T-helper 1 cell treated with Interleukin-12 subunit alpha and Interleukin-12 subunit beta and Interleukin-4 antibody, amounts not matched to agents 30 μg/mL and 1 μg/mL, for 36 hours (primary cell): ENCODE measurements at regions not wholly inside any gene's neighbourhood (a gene's known extent, or its start where the extent isn't known, plus 50 kb on each side); places are given as distances from the start of the nearest gene placed in this dataset.

ENCODE experiments used
- H3K27ac Mint-ChIP-seq: one replicate; pipeline ENCODE4 v1.8.0; 2021; ENCODE audit warnings: mild to moderate bottlenecking, mixed read lengths
- H3K27me3 Mint-ChIP-seq: one replicate; pipeline ENCODE4 v1.8.0; 2021; ENCODE audit warnings: low read depth, mixed read lengths
- H3K36me3 Mint-ChIP-seq: one replicate; pipeline ENCODE4 v1.8.0; 2021; ENCODE audit warnings: low read depth, mixed read lengths
- H3K4me1 Mint-ChIP-seq: one replicate; pipeline ENCODE4 v1.8.0; 2021; ENCODE audit warnings: low read depth, mixed read lengths
- H3K4me3 Mint-ChIP-seq: one replicate; pipeline ENCODE4 v1.8.0; 2021; ENCODE audit warnings: mild to moderate bottlenecking, moderate library complexity, mixed read lengths
- H3K9me3 Mint-ChIP-seq: one replicate; pipeline ENCODE4 v1.8.0; 2021; ENCODE audit warnings: mixed read lengths

GRCh38 chr9:81096625-81097024 is 592.7 kb downstream of the TLE1 start:
- H3K9me3 Mint-ChIP-seq, result peaks cover 19% of the 10 kb centered on the region
- H3K4me1 Mint-ChIP-seq, result no peaks in the 10 kb centered on the region
- no peaks in the 10 kb centered on the region for H3K36me3 Mint-ChIP-seq
- no peak overlapping the region for H3K4me3 Mint-ChIP-seq
- H3K27me3 Mint-ChIP-seq, result no peaks in the 10 kb centered on the region
- no peak overlapping the region for H3K27ac Mint-ChIP-seq

GRCh38 chr9:81092057-81092456 is 597.3 kb downstream of the TLE1 start:
- Mint-ChIP-seq H3K27me3 (no peaks in the 10 kb centered on the region), H3K27ac (no peak overlapping the region), H3K4me1 (no peaks in the 10 kb centered on the region), H3K36me3 (no peaks in the 10 kb centered on the region), H3K4me3 (no peak overlapping the region), H3K9me3 (peaks cover 7% of the 10 kb centered on the region)

GRCh38 chr9:81088341-81088740 is 601.0 kb downstream of the TLE1 start:
- H3K27ac Mint-ChIP-seq, result no peak overlapping the region
- no peaks in the 10 kb centered on the region for H3K36me3 Mint-ChIP-seq
- H3K4me3 Mint-ChIP-seq, result no peak overlapping the region
- peaks cover 7% of the 10 kb centered on the region for H3K9me3 Mint-ChIP-seq
- H3K27me3 Mint-ChIP-seq, result no peaks in the 10 kb centered on the region
- H3K4me1 Mint-ChIP-seq, result no peaks in the 10 kb centered on the region

GRCh38 chr9:81086416-81086815 is 602.9 kb downstream of the TLE1 start:
- H3K4me3 Mint-ChIP-seq, result no peak overlapping the region
- no peaks in the 10 kb centered on the region for H3K27me3 Mint-ChIP-seq
- H3K4me1 Mint-ChIP-seq, result no peaks in the 10 kb centered on the region
- H3K9me3 Mint-ChIP-seq, result no peaks in the 10 kb centered on the region
- no peak overlapping the region for H3K27ac Mint-ChIP-seq
- H3K36me3 Mint-ChIP-seq, result no peaks in the 10 kb centered on the region

GRCh38 chr9:81083854-81084512 is 605.4 kb downstream of the TLE1 start:
- no peaks in the 10 kb centered on the region for H3K36me3 Mint-ChIP-seq
- H3K27me3 Mint-ChIP-seq, result no peaks in the 10 kb centered on the region
- no peaks in the 10 kb centered on the region for H3K4me1 Mint-ChIP-seq
- H3K27ac Mint-ChIP-seq, result no peak overlapping the region
- H3K9me3 Mint-ChIP-seq, result peaks cover 2% of the 10 kb centered on the region
- H3K4me3 Mint-ChIP-seq, result no peak overlapping the region

GRCh38 chr9:81083067-81083466 is 606.3 kb downstream of the TLE1 start:
- no peaks in the 10 kb centered on the region for H3K4me1 Mint-ChIP-seq
- no peaks in the 10 kb centered on the region for H3K36me3 Mint-ChIP-seq
- peaks cover 4% of the 10 kb centered on the region for H3K9me3 Mint-ChIP-seq
- no peak overlapping the region for H3K27ac Mint-ChIP-seq
- H3K4me3 Mint-ChIP-seq, result no peak overlapping the region
- H3K27me3 Mint-ChIP-seq, result no peaks in the 10 kb centered on the region

GRCh38 chr9:81082221-81082620 is 607.1 kb downstream of the TLE1 start:
- H3K4me1 Mint-ChIP-seq, result no peaks in the 10 kb centered on the region
- H3K27me3 Mint-ChIP-seq, result no peaks in the 10 kb centered on the region
- no peak overlapping the region for H3K4me3 Mint-ChIP-seq
- no peak overlapping the region for H3K27ac Mint-ChIP-seq
- no peaks in the 10 kb centered on the region for H3K36me3 Mint-ChIP-seq
- H3K9me3 Mint-ChIP-seq, result peaks cover 4% of the 10 kb centered on the region

- Mint-ChIP-seq H3K36me3 (no peaks in the 10 kb centered on the region), H3K9me3 (peaks cover 4% of the 10 kb centered on the region), H3K27me3 (no peaks in the 10 kb centered on the region), H3K27ac (no peak overlapping the region), H3K4me3 (no peak overlapping the region), H3K4me1 (no peaks in the 10 kb centered on the region)
These were observed 608.4 kb downstream of the TLE1 start for GRCh38 chr9:81080900-81081299.

GRCh38 chr9:81080185-81080584 is 609.2 kb downstream of the TLE1 start:
- no peaks in the 10 kb centered on the region for H3K36me3 Mint-ChIP-seq
- no peaks in the 10 kb centered on the region for H3K4me1 Mint-ChIP-seq
- peaks cover 4% of the 10 kb centered on the region for H3K9me3 Mint-ChIP-seq
- no peak overlapping the region for H3K4me3 Mint-ChIP-seq
- no peak overlapping the region for H3K27ac Mint-ChIP-seq
- no peaks in the 10 kb centered on the region for H3K27me3 Mint-ChIP-seq

GRCh38 chr9:81079055-81079454 is 610.3 kb downstream of the TLE1 start:
- no peak overlapping the region for H3K4me3 Mint-ChIP-seq
- no peaks in the 10 kb centered on the region for H3K36me3 Mint-ChIP-seq
- H3K27me3 Mint-ChIP-seq, result no peaks in the 10 kb centered on the region
- H3K27ac Mint-ChIP-seq, result no peak overlapping the region
- H3K4me1 Mint-ChIP-seq, result no peaks in the 10 kb centered on the region
- peaks cover 4% of the 10 kb centered on the region for H3K9me3 Mint-ChIP-seq

GRCh38 chr9:81078555-81078954 is 610.8 kb downstream of the TLE1 start:
- Mint-ChIP-seq H3K4me3 (no peak overlapping the region), H3K9me3 (peaks cover 4% of the 10 kb centered on the region), H3K27ac (no peak overlapping the region), H3K27me3 (no peaks in the 10 kb centered on the region), H3K36me3 (no peaks in the 10 kb centered on the region), H3K4me1 (no peaks in the 10 kb centered on the region)

GRCh38 chr9:81077572-81077971 is 611.8 kb downstream of the TLE1 start:
- no peaks in the 10 kb centered on the region for H3K36me3 Mint-ChIP-seq
- no peak overlapping the region for H3K27ac Mint-ChIP-seq
- H3K27me3 Mint-ChIP-seq, result no peaks in the 10 kb centered on the region
- peaks cover 4% of the 10 kb centered on the region for H3K9me3 Mint-ChIP-seq
- no peak overlapping the region for H3K4me3 Mint-ChIP-seq
- no peaks in the 10 kb centered on the region for H3K4me1 Mint-ChIP-seq

GRCh38 chr9:81076131-81076530 is 613.2 kb downstream of the TLE1 start:
- Mint-ChIP-seq H3K4me1 (no peaks in the 10 kb centered on the region), H3K9me3 (peaks cover 4% of the 10 kb centered on the region), H3K27ac (no peak overlapping the region), H3K4me3 (no peak overlapping the region), H3K36me3 (no peaks in the 10 kb centered on the region), H3K27me3 (no peaks in the 10 kb centered on the region)

- no peaks in the 10 kb centered on the region for H3K27me3 Mint-ChIP-seq
- no peaks in the 10 kb centered on the region for H3K4me1 Mint-ChIP-seq
- H3K4me3 Mint-ChIP-seq, result no peak overlapping the region
- no peak overlapping the region for H3K27ac Mint-ChIP-seq
- peaks cover 4% of the 10 kb centered on the region for H3K9me3 Mint-ChIP-seq
- no peaks in the 10 kb centered on the region for H3K36me3 Mint-ChIP-seq
These were observed 615.1 kb downstream of the TLE1 start for GRCh38 chr9:81074221-81074620.

GRCh38 chr9:81073821-81074220 is 615.5 kb downstream of the TLE1 start:
- no peaks in the 10 kb centered on the region for H3K36me3 Mint-ChIP-seq
- no peak overlapping the region for H3K4me3 Mint-ChIP-seq
- H3K27me3 Mint-ChIP-seq, result no peaks in the 10 kb centered on the region
- H3K27ac Mint-ChIP-seq, result no peak overlapping the region
- peaks cover under 1% of the 10 kb centered on the region for H3K9me3 Mint-ChIP-seq
- H3K4me1 Mint-ChIP-seq, result no peaks in the 10 kb centered on the region

- H3K4me3 Mint-ChIP-seq, result no peak overlapping the region
These were observed 616.6 kb downstream of the TLE1 start for GRCh38 chr9:81072758-81073157.

More at GRCh38 chr9:81072758-81073157, 616.6 kb downstream of the TLE1 start:
- no peaks in the 10 kb centered on the region for H3K9me3 Mint-ChIP-seq
- H3K36me3 Mint-ChIP-seq, result no peaks in the 10 kb centered on the region
- no peaks in the 10 kb centered on the region for H3K27me3 Mint-ChIP-seq
- no peak overlapping the region for H3K27ac Mint-ChIP-seq
- no peaks in the 10 kb centered on the region for H3K4me1 Mint-ChIP-seq
